ENCODE measurements at regions not wholly inside any gene's neighbourhood (a gene's known extent, or its start where the extent isn't known, plus 50 kb on each side); places are given as distances from the start of the nearest gene placed in this dataset.

DNA sequence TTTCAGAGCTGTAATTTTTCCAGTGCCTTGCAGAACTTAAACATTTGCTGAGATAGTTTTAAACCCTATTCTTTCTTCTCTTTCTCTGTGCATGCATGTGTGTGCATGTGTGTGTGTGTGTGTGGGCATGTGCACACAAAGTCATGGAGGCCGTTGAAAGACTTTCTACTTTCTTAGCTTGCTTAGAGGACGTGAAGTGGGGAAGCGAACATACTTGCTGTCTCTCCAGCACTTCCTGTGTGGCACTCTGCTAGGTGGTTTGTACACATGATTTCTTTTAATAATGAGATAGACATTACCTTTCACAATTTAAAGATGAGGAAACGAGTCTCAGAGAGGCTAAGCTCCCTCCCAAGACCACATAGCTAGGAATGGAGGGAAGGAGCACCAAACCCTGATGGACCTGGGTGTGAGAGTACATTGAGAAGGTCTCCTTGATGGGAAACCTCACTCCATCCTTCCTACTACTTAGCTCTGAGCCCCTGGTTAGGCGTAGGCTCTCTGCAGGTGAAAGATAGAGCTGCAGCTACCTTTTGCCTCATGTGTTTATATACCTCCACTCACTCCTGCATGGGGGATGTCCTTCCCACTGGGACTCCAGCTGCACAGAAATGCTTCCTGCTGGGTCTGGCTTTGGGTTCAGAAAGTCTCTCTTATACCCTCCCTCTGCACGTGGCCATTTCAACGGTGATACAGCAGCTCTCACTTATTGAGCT is 101.9 kb upstream of the USP24 start:
- Histone ChIP-seq H3K27me3 (no peaks in the 10 kb centered on the region), H3K27ac (no peak overlapping the region), H3K4me1 (peaks cover 0 to 48% (median 0%) of the 10 kb centered on the region in 3 donors), H3K4me3 (no peak overlapping the region), H3K9me3 (no peaks in the 10 kb centered on the region), H3K36me3 (no peaks in the 10 kb centered on the region)
- intact Hi-C loops (cut with DNase I): no loop called here
- 76 to 80% methylated on average over 7 of the region's 7 CpGs for WGBS, 2 donors
- no peak for TF ChIP-seq POLR2A (IDR thresholded peaks at IDR 0.05)
- TF ChIP-seq, protein P1, sequence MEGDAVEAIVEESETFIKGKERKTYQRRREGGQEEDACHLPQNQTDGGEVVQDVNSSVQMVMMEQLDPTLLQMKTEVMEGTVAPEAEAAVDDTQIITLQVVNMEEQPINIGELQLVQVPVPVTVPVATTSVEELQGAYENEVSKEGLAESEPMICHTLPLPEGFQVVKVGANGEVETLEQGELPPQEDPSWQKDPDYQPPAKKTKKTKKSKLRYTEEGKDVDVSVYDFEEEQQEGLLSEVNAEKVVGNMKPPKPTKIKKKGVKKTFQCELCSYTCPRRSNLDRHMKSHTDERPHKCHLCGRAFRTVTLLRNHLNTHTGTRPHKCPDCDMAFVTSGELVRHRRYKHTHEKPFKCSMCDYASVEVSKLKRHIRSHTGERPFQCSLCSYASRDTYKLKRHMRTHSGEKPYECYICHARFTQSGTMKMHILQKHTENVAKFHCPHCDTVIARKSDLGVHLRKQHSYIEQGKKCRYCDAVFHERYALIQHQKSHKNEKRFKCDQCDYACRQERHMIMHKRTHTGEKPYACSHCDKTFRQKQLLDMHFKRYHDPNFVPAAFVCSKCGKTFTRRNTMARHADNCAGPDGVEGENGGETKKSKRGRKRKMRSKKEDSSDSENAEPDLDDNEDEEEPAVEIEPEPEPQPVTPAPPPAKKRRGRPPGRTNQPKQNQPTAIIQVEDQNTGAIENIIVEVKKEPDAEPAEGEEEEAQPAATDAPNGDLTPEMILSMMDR (IDR thresholded peaks at IDR 0.05): no peak
- DNase-seq: no peak

DNA sequence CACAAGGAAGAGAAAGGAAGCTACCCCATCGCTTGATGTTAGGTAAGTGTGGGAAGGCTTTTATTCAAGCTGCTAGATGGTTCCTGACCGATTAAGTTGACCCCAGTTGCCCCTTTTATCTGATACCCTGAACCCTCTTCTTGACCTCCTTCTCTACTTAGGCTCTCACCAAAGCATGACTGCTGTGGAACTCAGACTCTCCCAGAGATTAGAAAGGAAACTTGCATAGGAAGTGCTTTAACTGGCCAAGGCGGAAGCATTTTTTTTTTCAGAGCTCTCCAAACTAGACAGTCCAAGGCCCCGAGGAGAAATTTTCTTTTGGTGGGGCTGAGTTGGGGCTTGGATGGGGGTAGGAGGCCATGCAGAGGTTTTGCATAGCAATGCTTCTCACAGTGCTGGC is 101.3 kb upstream of the USP24 start:
- intact Hi-C loops (cut with DNase I): no loop called here
- Histone ChIP-seq H3K4me1 (peaks cover 0 to 42% (median 0%) of the 10 kb centered on the region in 3 donors), H3K27me3 (no peaks in the 10 kb centered on the region), H3K4me3 (no peak overlapping the region), H3K9me3 (no peaks in the 10 kb centered on the region), H3K27ac (no peak overlapping the region), H3K36me3 (no peaks in the 10 kb centered on the region)
- no peak for TF ChIP-seq POLR2A (IDR thresholded peaks at IDR 0.05)
- TF ChIP-seq, protein P1 (IDR thresholded peaks at IDR 0.05): no peak
- 17 to 66% methylated on average over 2 of the region's 4 CpGs for WGBS, 2 donors
- no peak for DNase-seq

DNA sequence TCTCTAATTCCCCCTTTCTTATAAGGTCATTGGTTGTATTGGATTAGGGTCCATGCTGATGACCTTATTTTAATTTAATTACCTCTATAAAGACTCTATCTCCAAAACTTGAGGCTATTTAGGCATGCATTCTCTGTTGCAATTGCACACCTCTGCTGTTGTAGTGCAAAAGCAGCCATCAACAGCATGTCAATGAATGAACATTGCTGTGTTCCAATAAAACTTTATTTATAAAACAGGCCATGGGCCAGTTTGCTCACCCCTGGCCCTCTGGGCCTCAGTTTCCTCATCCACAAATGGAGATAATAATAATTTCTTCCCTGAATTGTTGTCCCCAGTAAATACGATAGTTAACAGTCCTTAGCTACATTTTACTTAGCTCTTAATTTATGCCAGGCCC is 100.4 kb upstream of the USP24 start:
- TF ChIP-seq, protein P1 (IDR thresholded peaks at IDR 0.05): no peak
- no peak for TF ChIP-seq POLR2A (IDR thresholded peaks at IDR 0.05)
- no peak overlapping the region for H3K27ac ChIP-seq
- no peak overlapping the region for H3K4me3 ChIP-seq
- H3K27me3 ChIP-seq: no peaks in the 10 kb centered on the region
- intact Hi-C loops (cut with DNase I): no loop called here
- H3K36me3 ChIP-seq: no peaks in the 10 kb centered on the region
- no peaks in the 10 kb centered on the region for H3K9me3 ChIP-seq
- WGBS, 2 donors: 90 to 95% methylated on average over 1 of the region's 1 CpG
- peaks cover 0 to 41% (median 7%) of the 10 kb centered on the region in 3 donors for H3K4me1 ChIP-seq
- no peak for DNase-seq

- Histone ChIP-seq H3K36me3 (no peaks in the 10 kb centered on the region), H3K4me3 (no peak overlapping the region), H3K27me3 (no peaks in the 10 kb centered on the region), H3K4me1 (peaks cover 0 to 46% (median 7%) of the 10 kb centered on the region in 3 donors), H3K27ac (peak overlapping the region in 1 of 4 donors; percentile 11), H3K9me3 (no peaks in the 10 kb centered on the region)
- no peak for TF ChIP-seq POLR2A (IDR thresholded peaks at IDR 0.05)
- TF ChIP-seq, protein P1 (IDR thresholded peaks at IDR 0.05): no peak
- no peak for DNase-seq
- intact Hi-C loops (cut with DNase I): no loop called here
- WGBS, 2 donors: 69 to 86% methylated on average over 4 of the region's 4 CpGs
Observed at GRCh38 chr1:55314740-55315139, 99.6 kb upstream of the USP24 start.

DNA sequence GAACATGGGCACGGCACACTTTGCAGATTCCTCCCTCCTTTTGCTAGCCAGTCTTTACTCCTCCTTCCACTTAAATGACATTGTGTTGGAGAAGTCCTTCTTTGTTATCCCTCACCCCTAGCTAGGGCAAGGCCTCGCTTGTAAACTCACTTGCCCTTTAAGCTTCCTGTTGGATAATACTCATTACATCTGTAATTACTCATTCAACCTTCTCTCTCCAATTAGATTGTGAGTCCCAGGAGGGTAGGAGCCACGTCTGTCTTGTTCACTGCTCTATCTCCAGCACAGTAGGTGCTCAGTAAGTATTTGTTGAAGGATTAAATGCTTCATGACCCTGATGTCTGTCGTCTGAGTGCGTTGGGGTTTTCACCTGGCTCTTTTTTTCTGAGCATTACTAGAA is 98.7 kb upstream of the USP24 start:
- H3K27ac ChIP-seq: peak overlapping the region in 1 of 4 donors; percentile 11
- 58 to 59% methylated on average over 5 of the region's 5 CpGs for WGBS, 2 donors

More for the DNA sequence above, 98.7 kb upstream of the USP24 start:
- no peaks in the 10 kb centered on the region for H3K27me3 ChIP-seq
- DNase-seq: no peak
- TF ChIP-seq, protein P1 (IDR thresholded peaks at IDR 0.05): no peak
- TF ChIP-seq POLR2A (IDR thresholded peaks at IDR 0.05): no peak
- no peak overlapping the region for H3K4me3 ChIP-seq
- no peaks in the 10 kb centered on the region for H3K9me3 ChIP-seq
- intact Hi-C loops (cut with DNase I): no loop called here
- H3K4me1 ChIP-seq: peaks cover 0 to 46% (median 7%) of the 10 kb centered on the region in 3 donors
- no peaks in the 10 kb centered on the region for H3K36me3 ChIP-seq
